ENCODE measurements at regions not wholly inside any gene's neighbourhood (a gene's known extent, or its start where the extent isn't known, plus 50 kb on each side); places are given as distances from the start of the nearest gene placed in this dataset.

DNA sequence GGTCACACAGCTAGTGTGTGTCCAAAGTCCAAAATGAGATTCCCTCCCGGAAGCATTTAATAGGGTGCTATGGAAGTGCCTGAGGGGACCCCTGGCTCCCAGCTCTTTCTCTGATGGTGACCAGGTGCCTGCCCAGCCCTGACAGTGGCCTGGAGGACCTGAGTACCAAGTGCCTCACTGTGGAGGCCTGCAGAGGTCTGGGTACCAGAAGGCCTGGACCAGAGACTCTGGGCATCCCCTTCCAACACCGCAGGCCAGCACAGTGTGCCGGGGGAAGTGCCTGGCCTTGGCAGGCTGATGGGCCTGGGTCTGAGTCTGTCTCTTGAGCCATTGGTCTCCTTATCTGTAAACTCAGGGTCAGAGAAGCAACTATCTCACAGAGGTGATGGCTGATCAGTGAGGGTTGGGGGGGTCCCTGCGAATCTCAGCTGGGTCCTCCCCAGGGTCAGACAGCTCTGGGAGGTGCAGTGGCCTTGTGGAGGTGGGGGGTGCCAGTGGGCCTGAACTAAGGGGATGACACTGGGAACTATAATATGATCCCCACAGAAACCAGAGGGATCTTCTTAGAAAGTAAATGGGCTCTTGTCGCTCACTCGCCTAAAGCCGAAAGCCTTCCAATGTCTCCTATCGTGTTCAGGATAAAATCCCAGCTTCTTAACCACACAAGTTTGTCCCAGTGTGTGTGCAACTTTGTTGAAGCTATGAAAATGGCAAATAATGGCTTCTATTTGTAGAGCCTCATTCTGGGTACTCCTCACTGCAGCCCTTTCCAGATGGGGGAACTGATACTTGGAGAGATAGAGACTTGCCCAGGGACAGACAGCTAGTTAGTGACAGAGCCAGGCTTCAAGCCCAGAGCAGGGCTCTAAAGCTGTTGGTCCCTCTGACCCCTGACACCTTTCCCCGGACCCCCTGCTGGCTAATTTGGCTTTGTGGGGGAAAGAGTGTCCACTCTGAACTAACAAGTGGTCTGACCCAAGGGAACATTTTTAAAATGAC is 225.1 kb downstream of the TFCP2L1 start:
- Histone ChIP-seq H3K4me3 (no peak overlapping the region), H3K9me3 (no peaks in the 10 kb centered on the region), H3K27me3 (no peaks in the 10 kb centered on the region), H3K4me1 (no peaks in the 10 kb centered on the region), H3K36me3 (no peaks in the 10 kb centered on the region), H3K27ac (no peak overlapping the region)
- intact Hi-C loops (cut with DNase I; ENCODE audit: low total_unique reads), result no loop called here
- in situ Hi-C loops (cut with MboI; ENCODE audit: low pct_ligation_motif_present in 1 of 4, low pct_unique_long_range_greater_than_20kb in 1 of 4, low sequenced_read_pairs in 3 of 4), result no loop called here
- WGBS, 2 donors (ENCODE audit: low coverage in 1 of 2), result 87 to 89% methylated on average over 4 to 9 of the region's 9 CpGs
- no peak for DNase-seq
- TF ChIP-seq EP300 (IDR thresholded peaks at IDR 0.05; ENCODE audit: low read depth) (no peak), POLR2A (IDR thresholded peaks at IDR 0.05) (no peak), POLR2AphosphoS5 (IDR thresholded peaks at IDR 0.05) (no peak)
- TF ChIP-seq, protein P1, sequence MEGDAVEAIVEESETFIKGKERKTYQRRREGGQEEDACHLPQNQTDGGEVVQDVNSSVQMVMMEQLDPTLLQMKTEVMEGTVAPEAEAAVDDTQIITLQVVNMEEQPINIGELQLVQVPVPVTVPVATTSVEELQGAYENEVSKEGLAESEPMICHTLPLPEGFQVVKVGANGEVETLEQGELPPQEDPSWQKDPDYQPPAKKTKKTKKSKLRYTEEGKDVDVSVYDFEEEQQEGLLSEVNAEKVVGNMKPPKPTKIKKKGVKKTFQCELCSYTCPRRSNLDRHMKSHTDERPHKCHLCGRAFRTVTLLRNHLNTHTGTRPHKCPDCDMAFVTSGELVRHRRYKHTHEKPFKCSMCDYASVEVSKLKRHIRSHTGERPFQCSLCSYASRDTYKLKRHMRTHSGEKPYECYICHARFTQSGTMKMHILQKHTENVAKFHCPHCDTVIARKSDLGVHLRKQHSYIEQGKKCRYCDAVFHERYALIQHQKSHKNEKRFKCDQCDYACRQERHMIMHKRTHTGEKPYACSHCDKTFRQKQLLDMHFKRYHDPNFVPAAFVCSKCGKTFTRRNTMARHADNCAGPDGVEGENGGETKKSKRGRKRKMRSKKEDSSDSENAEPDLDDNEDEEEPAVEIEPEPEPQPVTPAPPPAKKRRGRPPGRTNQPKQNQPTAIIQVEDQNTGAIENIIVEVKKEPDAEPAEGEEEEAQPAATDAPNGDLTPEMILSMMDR (IDR thresholded peaks at IDR 0.05), result no peak

DNA sequence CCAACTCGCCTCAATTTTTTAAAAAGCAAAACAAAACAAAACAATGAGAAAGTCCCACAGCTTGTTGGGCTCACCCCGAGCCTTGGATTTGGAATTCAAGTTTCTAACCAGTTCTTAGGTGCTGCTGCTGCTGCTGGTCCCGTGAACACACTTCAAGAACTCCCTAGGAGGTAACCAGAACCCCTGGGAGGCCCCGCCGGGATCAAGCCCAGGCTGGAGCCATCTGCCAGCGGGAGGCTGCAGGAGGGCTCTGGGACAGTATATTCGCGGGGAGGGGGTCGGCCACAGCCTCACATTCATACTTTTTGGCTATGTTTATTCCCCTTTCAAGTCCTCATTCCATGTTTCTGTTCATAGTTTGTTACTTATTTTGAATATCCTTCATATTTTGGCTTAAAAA is 223.4 kb downstream of the TFCP2L1 start:
- intact Hi-C loops (cut with DNase I; ENCODE audit: low total_unique reads) (no loop called here), in situ Hi-C loops (cut with MboI; ENCODE audit: low pct_ligation_motif_present in 1 of 4, low pct_unique_long_range_greater_than_20kb in 1 of 4, low sequenced_read_pairs in 3 of 4) (no loop called here)
- H3K4me3 ChIP-seq, result no peak overlapping the region
- H3K36me3 ChIP-seq, result no peaks in the 10 kb centered on the region
- TF ChIP-seq EP300 (IDR thresholded peaks at IDR 0.05; ENCODE audit: low read depth) (no peak), POLR2AphosphoS5 (IDR thresholded peaks at IDR 0.05) (no peak), POLR2A (IDR thresholded peaks at IDR 0.05) (no peak)
- TF ChIP-seq, protein P1 (IDR thresholded peaks at IDR 0.05), result no peak
- no peak for DNase-seq
- H3K4me1 ChIP-seq, result no peaks in the 10 kb centered on the region
- H3K9me3 ChIP-seq, result no peaks in the 10 kb centered on the region
- WGBS, 2 donors (ENCODE audit: low coverage in 1 of 2), result 57 to 74% methylated on average over 6 to 9 of the region's 9 CpGs
- no peak overlapping the region for H3K27ac ChIP-seq
- no peaks in the 10 kb centered on the region for H3K27me3 ChIP-seq

DNA sequence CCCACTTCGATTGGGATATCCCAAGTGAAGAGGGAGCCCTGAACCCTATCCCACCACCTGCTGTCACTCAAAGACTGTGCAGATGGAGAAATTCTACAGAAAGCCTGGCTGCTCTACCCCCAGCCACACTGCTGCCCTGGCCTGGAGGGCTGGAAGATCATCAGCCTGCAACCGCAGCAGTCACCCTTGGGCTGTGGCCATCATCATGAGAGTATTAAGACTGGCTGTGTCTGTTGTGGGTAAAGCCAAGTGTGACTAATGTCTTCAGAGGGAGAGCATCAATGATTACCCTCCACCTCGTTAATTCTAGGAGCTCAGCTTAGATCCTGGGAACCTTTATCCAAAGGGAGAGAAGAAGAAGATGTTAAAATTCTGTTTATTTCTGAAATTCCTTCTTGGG is 221.5 kb downstream of the TFCP2L1 start:
- Histone ChIP-seq H3K4me3 (no peak overlapping the region), H3K4me1 (no peaks in the 10 kb centered on the region), H3K27me3 (no peaks in the 10 kb centered on the region), H3K36me3 (no peaks in the 10 kb centered on the region), H3K27ac (no peak overlapping the region), H3K9me3 (no peaks in the 10 kb centered on the region)
- TF ChIP-seq POLR2A (IDR thresholded peaks at IDR 0.05) (no peak), POLR2AphosphoS5 (IDR thresholded peaks at IDR 0.05) (no peak), EP300 (IDR thresholded peaks at IDR 0.05; ENCODE audit: low read depth) (no peak)
- TF ChIP-seq, protein P1 (IDR thresholded peaks at IDR 0.05), result no peak
- WGBS, 2 donors (ENCODE audit: low coverage in 1 of 2), result 82% methylated on average over 3 of the region's 3 CpGs; no CpG with 5 or more reads in 1 of the 2 donors
- intact Hi-C loops (cut with DNase I; ENCODE audit: low total_unique reads), result no loop called here
- in situ Hi-C loops (cut with MboI; ENCODE audit: low pct_ligation_motif_present in 1 of 4, low pct_unique_long_range_greater_than_20kb in 1 of 4, low sequenced_read_pairs in 3 of 4), result no loop called here
- no peak for DNase-seq

DNA sequence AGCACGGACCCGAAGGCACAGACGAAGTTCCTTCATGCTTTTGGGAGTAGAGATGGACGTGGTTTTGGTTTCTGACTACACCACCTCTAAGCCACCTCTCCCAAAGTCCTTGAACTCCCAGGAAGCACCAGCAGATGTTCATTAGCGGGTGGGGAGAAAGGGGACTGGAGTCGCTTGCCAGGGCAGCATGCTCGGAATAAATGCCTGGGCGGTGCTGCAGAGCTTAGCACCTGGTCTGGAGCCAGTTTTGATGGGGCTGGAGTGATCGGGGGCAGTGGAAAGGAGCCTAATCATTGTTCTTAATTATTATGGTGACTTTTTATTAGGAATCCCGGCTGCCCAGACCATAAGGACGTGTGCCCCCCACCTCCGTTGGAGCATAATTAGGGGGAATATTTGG is 220.8 kb downstream of the TFCP2L1 start:
- Histone ChIP-seq H3K27me3 (no peaks in the 10 kb centered on the region), H3K9me3 (no peaks in the 10 kb centered on the region), H3K4me1 (no peaks in the 10 kb centered on the region), H3K36me3 (no peaks in the 10 kb centered on the region), H3K4me3 (no peak overlapping the region), H3K27ac (no peak overlapping the region)
- DNase-seq, result no peak
- WGBS, 2 donors (ENCODE audit: low coverage in 1 of 2), result 73 to 76% methylated on average over 3 to 12 of the region's 12 CpGs
- in situ Hi-C loops (cut with MboI; ENCODE audit: low pct_ligation_motif_present in 1 of 4, low pct_unique_long_range_greater_than_20kb in 1 of 4, low sequenced_read_pairs in 3 of 4), result no loop called here
- intact Hi-C loops (cut with DNase I; ENCODE audit: low total_unique reads), result no loop called here
- TF ChIP-seq, protein P1 (IDR thresholded peaks at IDR 0.05), result no peak
- no peak for TF ChIP-seq EP300 (IDR thresholded peaks at IDR 0.05; ENCODE audit: low read depth)
- TF ChIP-seq POLR2A (IDR thresholded peaks at IDR 0.05), result no peak
- TF ChIP-seq POLR2AphosphoS5 (IDR thresholded peaks at IDR 0.05), result no peak
